Hepatocyte (in vitro differentiated cells): ENCODE measurements at regions not wholly inside any gene's neighbourhood (a gene's known extent, or its start where the extent isn't known, plus 50 kb on each side); places are given as distances from the start of the nearest gene placed in this dataset.

ENCODE experiments used
- DNase-seq: peaks from one replicate; pipeline ENCODE4 v3.0.0-alpha.2; 2016; ENCODE audit warnings: low spot score
- H2AFZ ChIP-seq: fragments of 200-600 bp; sonication (generic); 2 replicates; pipeline ENCODE4 v1.6.0; 2016; ENCODE audit warnings: antibody characterized with exemption, mild to moderate bottlenecking
- H3K27ac ChIP-seq: fragments of 200-600 bp; sonication (generic); 2 replicates; pipeline ENCODE4 v1.5.1; 2016; ENCODE audit warnings: mild to moderate bottlenecking
- H3K27me3 ChIP-seq: fragments of 200-600 bp; sonication (generic); 2 replicates; pipeline ENCODE4 v1.6.1; 2016
- H3K36me3 ChIP-seq: fragments of 200-600 bp; sonication (generic); replicated peaks from 2 replicates; pipeline ENCODE4 v1.5.1; 2016; ENCODE audit warnings: low read depth; ENCODE audit not compliant: insufficient read depth
- H3K4me1 ChIP-seq: fragments of 200-600 bp; sonication (generic); 2 replicates; pipeline ENCODE4 v1.5.1; 2016; ENCODE audit warnings: mild to moderate bottlenecking, moderate library complexity; ENCODE audit not compliant: insufficient read depth
- H3K4me2 ChIP-seq: fragments of 200-600 bp; sonication (generic); 2 replicates; pipeline ENCODE4 v1.6.0; 2016
- H3K4me3 ChIP-seq: fragments of 200-600 bp; sonication (generic); 2 replicates; pipeline ENCODE4 v1.5.1; 2016; ENCODE audit warnings: mild to moderate bottlenecking
- H3K79me2 ChIP-seq: fragments of 200-600 bp; sonication (generic); 2 replicates; pipeline ENCODE4 v1.6.0; 2017; ENCODE audit warnings: mild to moderate bottlenecking
- H3K9me2 ChIP-seq: fragments of 200-600 bp; sonication (generic); replicated peaks from 2 replicates; pipeline ENCODE4 v1.6.0; 2017; ENCODE audit warnings: mild to moderate bottlenecking; ENCODE audit not compliant: insufficient read depth
- H3K9me3 ChIP-seq: fragments of 200-600 bp; sonication (generic); 2 replicates; pipeline ENCODE4 v1.5.1; 2016; ENCODE audit warnings: low read depth, mild to moderate bottlenecking
- H4K20me1 ChIP-seq: fragments of 200-600 bp; sonication (generic); 2 replicates; pipeline ENCODE4 v1.6.0; 2016; ENCODE audit warnings: mild to moderate bottlenecking; ENCODE audit not compliant: insufficient read depth, poor library complexity, severe bottlenecking
- EZH2 ChIP-seq: fragments of 200-600 bp; sonication (generic); IDR thresholded peaks from 2 replicates; pipeline ENCODE4 v1.6.1; 2016; ENCODE audit warnings: antibody characterized with exemption, mild to moderate bottlenecking, borderline replicate concordance
- EZH2phosphoT487 ChIP-seq: fragments of 200-600 bp; sonication (generic); IDR thresholded peaks from one replicate; pipeline ENCODE4 v1.6.1; 2018; ENCODE audit warnings: antibody characterized with exemption, mild to moderate bottlenecking, low read depth, moderate library complexity; ENCODE audit not compliant: unreplicated experiment, severe bottlenecking
- WGBS: methylation state at CpG from one replicate; pipeline ENCODE4 v1.1.6; 2016; ENCODE audit warnings: low lambda C conversion rate; ENCODE audit errors: missing lambda C conversion rate; 5-methylcytosine and 5-hydroxymethylcytosine counted together
- TF ChIP-seq, protein P1 (sequence below): fragments of 200-600 bp; sonication (generic); IDR thresholded peaks from 2 replicates; pipeline ENCODE4 v1.5.1; 2016; ENCODE audit warnings: antibody characterized with exemption, mild to moderate bottlenecking; ENCODE audit not compliant: poor library complexity

DNA sequence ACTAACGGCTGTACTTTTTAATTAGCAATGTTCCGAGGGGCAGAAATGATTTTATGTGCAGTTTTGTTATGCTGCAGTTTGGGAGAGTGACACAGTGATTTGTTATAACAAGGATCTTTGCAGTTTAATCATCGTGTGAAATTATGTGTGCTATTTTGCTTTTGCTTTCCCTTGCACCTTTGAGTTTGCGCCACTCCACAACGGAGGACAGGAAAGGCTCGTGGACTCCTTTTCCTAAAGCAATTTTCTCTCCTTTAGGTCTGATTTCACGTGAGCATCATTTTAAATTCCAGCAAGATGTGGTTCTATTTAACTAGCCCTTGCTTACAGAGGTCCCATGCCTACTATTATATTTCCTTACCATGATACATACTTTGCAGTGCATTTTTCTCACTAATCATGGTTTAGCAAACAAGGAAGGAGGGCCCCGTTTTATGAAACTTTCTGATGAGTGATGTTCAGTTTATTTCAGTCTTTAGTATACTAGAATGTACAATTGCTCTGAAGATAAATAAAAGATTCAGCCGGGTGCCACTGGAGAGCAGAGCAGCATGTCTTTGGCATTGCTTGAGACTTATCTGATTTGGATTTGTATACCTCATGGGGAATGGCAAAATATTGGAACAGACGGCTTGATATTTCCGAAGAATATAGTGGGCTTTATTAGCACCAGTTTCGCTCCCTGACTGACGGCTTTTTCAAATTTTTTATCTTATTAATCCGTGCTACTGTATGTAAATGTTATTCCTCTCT, 528.2 kb upstream of the FANCL start:
- TF ChIP-seq EZH2phosphoT487 (no peak), EZH2 (no peak)
- TF ChIP-seq, protein P1, sequence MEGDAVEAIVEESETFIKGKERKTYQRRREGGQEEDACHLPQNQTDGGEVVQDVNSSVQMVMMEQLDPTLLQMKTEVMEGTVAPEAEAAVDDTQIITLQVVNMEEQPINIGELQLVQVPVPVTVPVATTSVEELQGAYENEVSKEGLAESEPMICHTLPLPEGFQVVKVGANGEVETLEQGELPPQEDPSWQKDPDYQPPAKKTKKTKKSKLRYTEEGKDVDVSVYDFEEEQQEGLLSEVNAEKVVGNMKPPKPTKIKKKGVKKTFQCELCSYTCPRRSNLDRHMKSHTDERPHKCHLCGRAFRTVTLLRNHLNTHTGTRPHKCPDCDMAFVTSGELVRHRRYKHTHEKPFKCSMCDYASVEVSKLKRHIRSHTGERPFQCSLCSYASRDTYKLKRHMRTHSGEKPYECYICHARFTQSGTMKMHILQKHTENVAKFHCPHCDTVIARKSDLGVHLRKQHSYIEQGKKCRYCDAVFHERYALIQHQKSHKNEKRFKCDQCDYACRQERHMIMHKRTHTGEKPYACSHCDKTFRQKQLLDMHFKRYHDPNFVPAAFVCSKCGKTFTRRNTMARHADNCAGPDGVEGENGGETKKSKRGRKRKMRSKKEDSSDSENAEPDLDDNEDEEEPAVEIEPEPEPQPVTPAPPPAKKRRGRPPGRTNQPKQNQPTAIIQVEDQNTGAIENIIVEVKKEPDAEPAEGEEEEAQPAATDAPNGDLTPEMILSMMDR, result no peak
- no peaks in the 10 kb centered on the region for H3K27me3 ChIP-seq
- H3K4me2 ChIP-seq, result peak overlapping the region; percentile 61
- H2AFZ ChIP-seq, result no peak overlapping the region
- WGBS, result 69% methylated on average over 14 of the region's 14 CpGs
- no peaks in the 10 kb centered on the region for H3K36me3 ChIP-seq
- no peaks in the 10 kb centered on the region for H3K9me2 ChIP-seq
- peaks cover 6% of the 10 kb centered on the region for H3K4me1 ChIP-seq
- H3K27ac ChIP-seq, result no peak overlapping the region
- no peaks in the 10 kb centered on the region for H3K9me3 ChIP-seq
- no peak overlapping the region for H3K4me3 ChIP-seq
- no peaks in the 10 kb centered on the region for H3K79me2 ChIP-seq
- DNase-seq, result no peak
- no peaks in the 10 kb centered on the region for H4K20me1 ChIP-seq

DNA sequence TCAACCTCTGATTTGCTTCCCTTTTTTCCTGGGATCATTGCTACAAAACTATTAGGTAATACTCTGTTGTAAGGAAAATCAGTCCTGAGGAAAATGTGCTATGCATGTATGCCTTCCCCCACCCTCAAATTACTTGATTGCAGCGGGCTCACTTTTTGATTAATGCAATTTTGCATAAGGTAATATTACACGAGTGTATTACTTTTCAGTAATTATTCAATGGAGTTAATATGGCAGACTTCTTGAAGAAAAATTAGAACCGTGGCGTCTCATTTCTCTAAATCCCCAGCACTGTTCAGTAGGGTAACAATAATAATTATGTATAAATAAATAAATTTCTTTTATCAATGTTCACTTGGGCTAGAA, 527.6 kb upstream of the FANCL start:
- Histone ChIP-seq H3K9me3 (no peaks in the 10 kb centered on the region), H2AFZ (no peak overlapping the region), H3K4me2 (peak overlapping the region; percentile 42), H3K4me1 (peaks cover 6% of the 10 kb centered on the region), H3K4me3 (no peak overlapping the region), H3K9me2 (no peaks in the 10 kb centered on the region), H3K36me3 (no peaks in the 10 kb centered on the region), H3K27ac (no peak overlapping the region), H3K79me2 (no peaks in the 10 kb centered on the region), H3K27me3 (no peaks in the 10 kb centered on the region), H4K20me1 (no peaks in the 10 kb centered on the region)
- WGBS, result 89% methylated on average over 4 of the region's 4 CpGs
- TF ChIP-seq EZH2phosphoT487 (no peak), EZH2 (no peak)
- TF ChIP-seq, protein P1, result no peak
- no peak for DNase-seq

DNA sequence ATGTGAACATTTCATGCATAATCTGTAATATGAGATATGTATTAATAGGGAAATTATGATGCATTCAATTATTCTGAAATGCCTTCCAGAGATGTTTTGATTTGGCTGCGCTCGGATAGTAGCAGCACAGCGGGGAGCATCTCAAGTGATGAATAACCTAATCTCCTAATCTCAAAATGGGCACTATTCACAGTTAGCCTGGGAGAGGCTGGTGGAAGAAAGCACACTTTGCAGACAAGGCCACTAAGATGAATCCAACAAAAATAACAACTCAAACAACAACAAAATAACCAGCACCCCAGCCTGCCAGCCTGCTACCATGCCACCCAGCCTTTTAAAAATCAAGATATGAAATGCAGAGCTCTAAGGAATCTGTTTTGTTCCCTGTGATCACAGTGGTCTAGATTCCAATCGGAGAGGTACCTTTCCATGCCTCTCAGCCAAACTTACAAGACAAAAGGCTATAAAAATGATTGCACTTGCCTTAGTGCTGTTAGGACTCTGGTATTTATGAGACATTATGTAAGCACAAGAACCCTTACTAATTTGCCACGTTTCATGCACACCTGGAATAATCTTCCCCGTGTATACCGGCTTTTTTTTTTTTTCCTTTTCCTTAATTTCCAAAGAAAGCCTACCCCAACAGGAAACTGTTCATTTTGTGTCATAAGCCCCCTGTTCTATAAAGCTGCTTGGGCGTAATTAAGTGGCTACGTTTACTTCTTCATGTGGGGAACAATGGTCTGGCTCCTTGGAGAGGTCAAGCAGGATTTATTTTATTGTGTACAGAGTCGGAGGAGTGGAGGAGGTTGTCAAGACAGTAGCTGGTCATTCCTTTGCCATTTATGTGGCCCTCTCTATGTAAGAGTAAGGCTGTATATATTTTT, 526.9 kb upstream of the FANCL start:
- H3K27me3 ChIP-seq, result no peaks in the 10 kb centered on the region
- no peaks in the 10 kb centered on the region for H3K79me2 ChIP-seq
- H3K9me3 ChIP-seq, result no peaks in the 10 kb centered on the region
- no peak overlapping the region for H3K27ac ChIP-seq
- H3K4me2 ChIP-seq, result peak overlapping the region; percentile 42
- 53% methylated on average over 10 of the region's 10 CpGs for WGBS
- no peak for TF ChIP-seq EZH2
- TF ChIP-seq, protein P1, result no peak
- TF ChIP-seq EZH2phosphoT487, result no peak
- H3K4me3 ChIP-seq, result no peak overlapping the region
- no peak for DNase-seq
- no peak overlapping the region for H2AFZ ChIP-seq
- H3K9me2 ChIP-seq, result no peaks in the 10 kb centered on the region
- no peaks in the 10 kb centered on the region for H3K36me3 ChIP-seq
- H4K20me1 ChIP-seq, result no peaks in the 10 kb centered on the region
- H3K4me1 ChIP-seq, result peaks cover 6% of the 10 kb centered on the region
